ENCODE measurements at regions not wholly inside any gene's neighbourhood (a gene's known extent, or its start where the extent isn't known, plus 50 kb on each side); places are given as distances from the start of the nearest gene placed in this dataset.
"Not testable (repeated sequence)": the region's sequence is repeated elsewhere in the genome, so short reads cannot be mapped to it uniquely, and the experiment has no call there.

- Histone ChIP-seq H3K9me3 (ENCODE audit: control extremely low read depth in 1 of 3, control insufficient read depth in 2 of 3, insufficient read depth in 1 of 3, low read length in 2 of 3) (peaks cover 0 to 10% (median 8%) of the 10 kb centered on the region in 3 donors), H3K36me3 (replicated peaks in 1 of 2; ENCODE audit: control extremely low read depth in 1 of 2, control insufficient read depth in 1 of 2, extremely low read depth in 1 of 2, insufficient read depth in 2 of 2, low read length in 1 of 2) (no peaks in the 10 kb centered on the region), H4K20me1 (ENCODE audit: control insufficient read depth, insufficient read depth, low read length, poor library complexity, severe bottlenecking) (no peaks in the 10 kb centered on the region), H3K79me2 (ENCODE audit: control insufficient read depth, insufficient read depth, low read length) (no peaks in the 10 kb centered on the region), H3K9ac (ENCODE audit: low read length) (no peak overlapping the region), H2AFZ (ENCODE audit: insufficient read depth, low read depth, low read length, poor library complexity, severe bottlenecking) (no peak overlapping the region), H3K27ac (ENCODE audit: low read length in 2 of 2) (no peak overlapping the region), H3K4me3 (ENCODE audit: control extremely low read depth in 1 of 5, extremely low read depth in 1 of 5, insufficient read depth in 1 of 5, low read depth in 2 of 5, low read length in 4 of 5) (no peak overlapping the region), H3K4me1 (ENCODE audit: control insufficient read depth in 2 of 2, insufficient read depth in 2 of 2, low read length in 2 of 2) (peaks cover 0 to 4% of the 10 kb centered on the region in 2 donors), H3K27me3 (replicated peaks in 1 of 4; ENCODE audit: control extremely low read depth in 1 of 4, control insufficient read depth in 3 of 4, insufficient read depth in 4 of 4, low read length in 3 of 4) (peaks cover 0 to 6% (median 0%) of the 10 kb centered on the region in 4 experiments), H3K4me2 (replicated peaks; ENCODE audit: low read depth, low read length, poor library complexity, severe bottlenecking) (no peak overlapping the region)
- peaks cover 14% of the 10 kb centered on the region for H3K4me1 Mint-ChIP-seq
- H3K27me3 Mint-ChIP-seq = peaks cover 45% of the 10 kb centered on the region
- H3K27ac Mint-ChIP-seq = no peak overlapping the region
- no peak for ATAC-seq (ENCODE audit: low read depth)
- peaks cover 4% of the 10 kb centered on the region for H3K9me3 Mint-ChIP-seq (ENCODE audit: insufficient read depth)
- WGBS (ENCODE audit: insufficient coverage) = 93% methylated on average over 2 of the region's 3 CpGs
- ChIA-PET CTCF (no interaction called here), POLR2A (no interaction called here)
- DNase-seq = no peak
- intact Hi-C loops (cut with micrococcal nuclease) = no loop called here
- H3K4me3 Mint-ChIP-seq = no peak overlapping the region
- no peak for TF ChIP-seq EZH2 (IDR thresholded peaks at IDR 0.05; ENCODE audit: borderline replicate concordance, insufficient read depth, low read depth, low read length, poor library complexity, severe bottlenecking)
- TF ChIP-seq, protein P1, sequence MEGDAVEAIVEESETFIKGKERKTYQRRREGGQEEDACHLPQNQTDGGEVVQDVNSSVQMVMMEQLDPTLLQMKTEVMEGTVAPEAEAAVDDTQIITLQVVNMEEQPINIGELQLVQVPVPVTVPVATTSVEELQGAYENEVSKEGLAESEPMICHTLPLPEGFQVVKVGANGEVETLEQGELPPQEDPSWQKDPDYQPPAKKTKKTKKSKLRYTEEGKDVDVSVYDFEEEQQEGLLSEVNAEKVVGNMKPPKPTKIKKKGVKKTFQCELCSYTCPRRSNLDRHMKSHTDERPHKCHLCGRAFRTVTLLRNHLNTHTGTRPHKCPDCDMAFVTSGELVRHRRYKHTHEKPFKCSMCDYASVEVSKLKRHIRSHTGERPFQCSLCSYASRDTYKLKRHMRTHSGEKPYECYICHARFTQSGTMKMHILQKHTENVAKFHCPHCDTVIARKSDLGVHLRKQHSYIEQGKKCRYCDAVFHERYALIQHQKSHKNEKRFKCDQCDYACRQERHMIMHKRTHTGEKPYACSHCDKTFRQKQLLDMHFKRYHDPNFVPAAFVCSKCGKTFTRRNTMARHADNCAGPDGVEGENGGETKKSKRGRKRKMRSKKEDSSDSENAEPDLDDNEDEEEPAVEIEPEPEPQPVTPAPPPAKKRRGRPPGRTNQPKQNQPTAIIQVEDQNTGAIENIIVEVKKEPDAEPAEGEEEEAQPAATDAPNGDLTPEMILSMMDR (IDR thresholded peaks at IDR 0.05) = no peak
Observed at GRCh38 chr11:44389963-44390605, 80.1 kb upstream of the ALX4 start.

- H3K4me2 ChIP-seq (replicated peaks; ENCODE audit: low read depth, low read length, poor library complexity, severe bottlenecking); H3K4me3 Mint-ChIP-seq; H3K4me3 ChIP-seq (ENCODE audit: control extremely low read depth in 1 of 5, extremely low read depth in 1 of 5, insufficient read depth in 1 of 5, low read depth in 2 of 5, low read length in 4 of 5); H3K9ac ChIP-seq (ENCODE audit: low read length); H3K79me2 ChIP-seq (ENCODE audit: control insufficient read depth, insufficient read depth, low read length); DNase-seq; H2AFZ ChIP-seq (ENCODE audit: insufficient read depth, low read depth, low read length, poor library complexity, severe bottlenecking); CTCF ChIA-PET; POLR2A ChIA-PET; H3K9me3 Mint-ChIP-seq (ENCODE audit: insufficient read depth); H3K36me3 ChIP-seq (replicated peaks in 1 of 2; ENCODE audit: control extremely low read depth in 1 of 2, control insufficient read depth in 1 of 2, extremely low read depth in 1 of 2, insufficient read depth in 2 of 2, low read length in 1 of 2); H3K27ac Mint-ChIP-seq; ATAC-seq (ENCODE audit: low read depth); intact Hi-C loops (cut with micrococcal nuclease); H3K4me1 ChIP-seq (ENCODE audit: control insufficient read depth in 2 of 2, insufficient read depth in 2 of 2, low read length in 2 of 2); H3K27me3 ChIP-seq (replicated peaks in 1 of 4; ENCODE audit: control extremely low read depth in 1 of 4, control insufficient read depth in 3 of 4, insufficient read depth in 4 of 4, low read length in 3 of 4); H3K9me3 ChIP-seq (ENCODE audit: control extremely low read depth in 1 of 3, control insufficient read depth in 2 of 3, insufficient read depth in 1 of 3, low read length in 2 of 3); H3K27ac ChIP-seq (ENCODE audit: low read length in 2 of 2); H4K20me1 ChIP-seq (ENCODE audit: control insufficient read depth, insufficient read depth, low read length, poor library complexity, severe bottlenecking): not testable (repeated sequence)
- Mint-ChIP-seq H3K27me3 (peaks cover 47% of the 10 kb centered on the region), H3K4me1 (peaks cover 14% of the 10 kb centered on the region)
- WGBS (ENCODE audit: insufficient coverage) = no CpG with 5 or more reads among the region's 3 CpGs
Observed at GRCh38 chr11:44391004-44391403, 81.1 kb upstream of the ALX4 start.

DNA sequence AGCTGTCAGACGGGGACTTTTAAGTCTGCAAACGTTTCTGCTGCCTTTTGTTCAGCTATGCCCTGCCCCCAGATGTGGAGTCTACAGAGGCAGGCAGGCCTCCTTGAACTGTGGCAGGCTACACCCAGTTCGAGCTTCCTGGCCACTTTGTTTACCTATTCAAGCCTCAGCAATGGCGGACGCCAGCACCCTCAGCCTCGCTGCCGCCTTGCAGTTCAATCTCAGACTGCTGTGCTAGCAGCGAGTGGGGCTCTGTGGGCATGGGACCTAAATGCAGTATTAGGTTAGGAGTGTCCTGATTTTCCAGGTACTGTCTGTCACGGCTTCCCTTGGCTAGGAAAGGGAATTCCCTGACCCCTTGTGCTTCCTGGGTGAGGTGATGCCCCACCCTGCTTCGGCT is 86.8 kb upstream of the ALX4 start:
- H3K4me3 Mint-ChIP-seq, CTCF ChIA-PET: not testable (repeated sequence)
- 67% methylated on average over 5 of the region's 10 CpGs for WGBS (ENCODE audit: insufficient coverage)

More for the DNA sequence above, 86.8 kb upstream of the ALX4 start:
- H3K9me3 Mint-ChIP-seq (ENCODE audit: insufficient read depth); POLR2A ChIA-PET; H3K9me3 ChIP-seq (ENCODE audit: control extremely low read depth in 1 of 3, control insufficient read depth in 2 of 3, insufficient read depth in 1 of 3, low read length in 2 of 3); H3K9ac ChIP-seq (ENCODE audit: low read length); ATAC-seq (ENCODE audit: low read depth); H3K27ac Mint-ChIP-seq; H4K20me1 ChIP-seq (ENCODE audit: control insufficient read depth, insufficient read depth, low read length, poor library complexity, severe bottlenecking); H3K4me2 ChIP-seq (replicated peaks; ENCODE audit: low read depth, low read length, poor library complexity, severe bottlenecking); H3K4me3 ChIP-seq (ENCODE audit: control extremely low read depth in 1 of 5, extremely low read depth in 1 of 5, insufficient read depth in 1 of 5, low read depth in 2 of 5, low read length in 4 of 5); DNase-seq; H3K27ac ChIP-seq (ENCODE audit: low read length in 2 of 2); intact Hi-C loops (cut with micrococcal nuclease); H3K79me2 ChIP-seq (ENCODE audit: control insufficient read depth, insufficient read depth, low read length); H2AFZ ChIP-seq (ENCODE audit: insufficient read depth, low read depth, low read length, poor library complexity, severe bottlenecking); H3K36me3 ChIP-seq (replicated peaks in 1 of 2; ENCODE audit: control extremely low read depth in 1 of 2, control insufficient read depth in 1 of 2, extremely low read depth in 1 of 2, insufficient read depth in 2 of 2, low read length in 1 of 2); H3K4me1 ChIP-seq (ENCODE audit: control insufficient read depth in 2 of 2, insufficient read depth in 2 of 2, low read length in 2 of 2); H3K4me1 Mint-ChIP-seq: not testable (repeated sequence)
- peaks cover 35% of the 10 kb centered on the region for H3K27me3 Mint-ChIP-seq
- peaks cover 0 to 11% (median 0%) of the 10 kb centered on the region in 4 experiments for H3K27me3 ChIP-seq (replicated peaks in 1 of 4; ENCODE audit: control extremely low read depth in 1 of 4, control insufficient read depth in 3 of 4, insufficient read depth in 4 of 4, low read length in 3 of 4)
